Lower lobe of right lung (tissue), 2 donors: ENCODE measurements at regions not wholly inside any gene's neighbourhood (a gene's known extent, or its start where the extent isn't known, plus 50 kb on each side); places are given as distances from the start of the nearest gene placed in this dataset.

Source experiments
- ATAC-seq, 2 donors: fragments of 200-7000 bp; cut with Tn5 transposase; one replicate each; pipeline ENCODE4 v1.9.1; 2020 to 2022; ENCODE audit warnings: mild to moderate bottlenecking in 2 of 2, moderate library complexity in 2 of 2
- DNase-seq: peaks from one replicate; pipeline ENCODE4 v3.0.0-alpha.2; 2020
- H3K27ac ChIP-seq: fragments of 200-600 bp; one replicate; pipeline ENCODE4 v1.8.0; 2022
- H3K27me3 ChIP-seq: fragments of 200-600 bp; one replicate; pipeline ENCODE4 v1.8.0; 2022; ENCODE audit warnings: low read depth
- H3K36me3 ChIP-seq: fragments of 200-600 bp; one replicate; pipeline ENCODE4 v1.8.0; 2022; ENCODE audit warnings: mild to moderate bottlenecking
- H3K4me1 ChIP-seq: fragments of 200-600 bp; one replicate; pipeline ENCODE4 v1.8.0; 2022
- H3K4me3 ChIP-seq: fragments of 200-600 bp; one replicate; pipeline ENCODE4 v1.8.0; 2022; ENCODE audit warnings: mild to moderate bottlenecking
- H3K9me3 ChIP-seq: fragments of 200-600 bp; one replicate; pipeline ENCODE4 v1.8.0; 2022
- CTCF ChIP-seq: fragments of 200-600 bp; IDR thresholded peaks from one replicate; pipeline ENCODE4 v1.8.0; 2022; ENCODE audit warnings: antibody characterized with exemption, mild to moderate bottlenecking
- intact Hi-C: fragments of 100-400 bp; cut with DNase I; formaldehyde crosslinking; loops from one replicate; pipeline ENCODE4 v1.11.0; 2022
- donor health status: DM: no; HTN: yes; CAD: no; lungs with severe emphysema.

GRCh38 chr22:49154433-49154832 lies 673.2 kb downstream of the BRD1 start:
- no peaks in the 10 kb centered on the region for H3K36me3 ChIP-seq
- DNase-seq (no peak), ATAC-seq (no peak)
- no peak for TF ChIP-seq CTCF
- peaks cover 39% of the 10 kb centered on the region for H3K27me3 ChIP-seq
- H3K27ac ChIP-seq = no peak overlapping the region
- intact Hi-C loops = no loop called here
- no peak overlapping the region for H3K4me3 ChIP-seq
- H3K4me1 ChIP-seq = no peaks in the 10 kb centered on the region
- no peaks in the 10 kb centered on the region for H3K9me3 ChIP-seq

GRCh38 chr22:49153921-49154320 lies 673.8 kb downstream of the BRD1 start:
- peaks cover 34% of the 10 kb centered on the region for H3K27me3 ChIP-seq
- H3K27ac ChIP-seq = no peak overlapping the region
- H3K9me3 ChIP-seq = no peaks in the 10 kb centered on the region
- DNase-seq (no peak), ATAC-seq (no peak)
- no peak overlapping the region for H3K4me3 ChIP-seq
- H3K36me3 ChIP-seq = no peaks in the 10 kb centered on the region
- TF ChIP-seq CTCF = no peak
- intact Hi-C loops = no loop called here
- H3K4me1 ChIP-seq = no peaks in the 10 kb centered on the region

- no peak overlapping the region for H3K4me3 ChIP-seq
- H3K36me3 ChIP-seq = no peaks in the 10 kb centered on the region
- H3K9me3 ChIP-seq = no peaks in the 10 kb centered on the region
- ATAC-seq = no peak
- no peak for DNase-seq
- no peak overlapping the region for H3K27ac ChIP-seq
- peaks cover 34% of the 10 kb centered on the region for H3K27me3 ChIP-seq
- intact Hi-C loops = no loop called here
- TF ChIP-seq CTCF = no peak
- no peaks in the 10 kb centered on the region for H3K4me1 ChIP-seq
Observed at GRCh38 chr22:49152939-49153770, 674.5 kb downstream of the BRD1 start.

GRCh38 chr22:49152127-49152938 lies 675.3 kb downstream of the BRD1 start:
- Histone ChIP-seq H3K27me3 (peaks cover 34% of the 10 kb centered on the region), H3K36me3 (no peaks in the 10 kb centered on the region), H3K4me1 (no peaks in the 10 kb centered on the region), H3K4me3 (no peak overlapping the region), H3K9me3 (no peaks in the 10 kb centered on the region), H3K27ac (no peak overlapping the region)
- ATAC-seq = no peak
- DNase-seq = no peak
- TF ChIP-seq CTCF = no peak
- intact Hi-C loops = no loop called here

GRCh38 chr22:49151256-49152126 lies 676.2 kb downstream of the BRD1 start:
- Histone ChIP-seq H3K4me3 (no peak overlapping the region), H3K4me1 (no peaks in the 10 kb centered on the region), H3K27ac (no peak overlapping the region), H3K27me3 (peaks cover 34% of the 10 kb centered on the region), H3K36me3 (no peaks in the 10 kb centered on the region), H3K9me3 (no peaks in the 10 kb centered on the region)
- intact Hi-C loops = no loop called here
- DNase-seq = no peak
- no peak for TF ChIP-seq CTCF
- no peak for ATAC-seq
